HepG2 (cell line): ENCODE measurements at regions not wholly inside any gene's neighbourhood (a gene's known extent, or its start where the extent isn't known, plus 50 kb on each side); places are given as distances from the start of the nearest gene placed in this dataset.

Experiments used
- FOXA3 ChIP-seq: IDR thresholded peaks from 2 replicates; pipeline ENCODE4 v1.6.1; 2016; ENCODE audit warnings: missing genetic modification reagents, missing compliant biosample characterization
- RNF219 ChIP-seq: sonication (generic); formaldehyde crosslinking; IDR thresholded peaks from 2 replicates; pipeline ENCODE4 v1.5.0; 2020; ENCODE audit warnings: mild to moderate bottlenecking, missing genetic modification reagents
- ZNF143 ChIP-seq: sonication (generic); formaldehyde crosslinking; IDR thresholded peaks from 2 replicates; pipeline ENCODE4 v1.4.0; 2020; ENCODE audit warnings: missing genetic modification reagents
- ZSCAN25 ChIP-seq: sonication (generic); formaldehyde crosslinking; IDR thresholded peaks from 2 replicates; pipeline ENCODE4 v1.8.0; 2022; ENCODE audit warnings: mild to moderate bottlenecking, missing genetic modification reagents
- TF ChIP-seq, protein P1 (sequence below): sonication (generic); formaldehyde crosslinking; IDR thresholded peaks from 2 replicates; pipeline ENCODE4 v1.4.0; 2020; ENCODE audit warnings: missing genetic modification reagents
- TF ChIP-seq, protein P2 (sequence below): IDR thresholded peaks from 2 replicates; pipeline ENCODE4 v1.6.1; 2012; ENCODE audit warnings: inconsistent platforms

- TF ChIP-seq, protein P1, sequence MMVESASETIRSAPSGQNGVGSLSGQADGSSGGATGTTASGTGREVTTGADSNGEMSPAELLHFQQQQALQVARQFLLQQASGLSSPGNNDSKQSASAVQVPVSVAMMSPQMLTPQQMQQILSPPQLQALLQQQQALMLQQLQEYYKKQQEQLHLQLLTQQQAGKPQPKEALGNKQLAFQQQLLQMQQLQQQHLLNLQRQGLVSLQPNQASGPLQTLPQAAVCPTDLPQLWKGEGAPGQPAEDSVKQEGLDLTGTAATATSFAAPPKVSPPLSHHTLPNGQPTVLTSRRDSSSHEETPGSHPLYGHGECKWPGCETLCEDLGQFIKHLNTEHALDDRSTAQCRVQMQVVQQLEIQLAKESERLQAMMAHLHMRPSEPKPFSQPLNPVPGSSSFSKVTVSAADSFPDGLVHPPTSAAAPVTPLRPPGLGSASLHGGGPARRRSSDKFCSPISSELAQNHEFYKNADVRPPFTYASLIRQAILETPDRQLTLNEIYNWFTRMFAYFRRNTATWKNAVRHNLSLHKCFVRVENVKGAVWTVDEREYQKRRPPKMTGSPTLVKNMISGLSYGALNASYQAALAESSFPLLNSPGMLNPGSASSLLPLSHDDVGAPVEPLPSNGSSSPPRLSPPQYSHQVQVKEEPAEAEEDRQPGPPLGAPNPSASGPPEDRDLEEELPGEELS (CRISPR knock-in tag) = 0 out of 2 replicates have a peak, but pooled peaks have one; percentile 55
- TF ChIP-seq, protein P2, sequence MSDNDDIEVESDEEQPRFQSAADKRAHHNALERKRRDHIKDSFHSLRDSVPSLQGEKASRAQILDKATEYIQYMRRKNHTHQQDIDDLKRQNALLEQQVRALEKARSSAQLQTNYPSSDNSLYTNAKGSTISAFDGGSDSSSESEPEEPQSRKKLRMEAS = no peak
- TF ChIP-seq FOXA3 (CRISPR knock-in tag) = peak; percentile 70
- TF ChIP-seq RNF219 (CRISPR knock-in tag) = no peak
- no peak for TF ChIP-seq ZNF143
- TF ChIP-seq ZSCAN25 (CRISPR knock-in tag) = peak; percentile 55; the same call in 1 of the 2 replicates
Observed at GRCh38 chr1:9180111-9180819, 51.4 kb upstream of the GPR157 start (continued).
